DMS 273 treated with DMSO at 0.1 percent for 48 hours (cell line): ENCODE measurements at regions not wholly inside any gene's neighbourhood (a gene's known extent, or its start where the extent isn't known, plus 50 kb on each side); places are given as distances from the start of the nearest gene placed in this dataset.

ENCODE experiments used
- DNase-seq: peaks from one replicate; lab custom pipeline; 2025; lab: John Stamatoyannopoulos, UW

GRCh38 chr22:27662359-27663301 lies 138.9 kb downstream of the MN1 start:
- no peak for DNase-seq

- DNase-seq: no peak
Measured at GRCh38 chr22:27663812-27664211, 137.7 kb downstream of the MN1 start.

DNA sequence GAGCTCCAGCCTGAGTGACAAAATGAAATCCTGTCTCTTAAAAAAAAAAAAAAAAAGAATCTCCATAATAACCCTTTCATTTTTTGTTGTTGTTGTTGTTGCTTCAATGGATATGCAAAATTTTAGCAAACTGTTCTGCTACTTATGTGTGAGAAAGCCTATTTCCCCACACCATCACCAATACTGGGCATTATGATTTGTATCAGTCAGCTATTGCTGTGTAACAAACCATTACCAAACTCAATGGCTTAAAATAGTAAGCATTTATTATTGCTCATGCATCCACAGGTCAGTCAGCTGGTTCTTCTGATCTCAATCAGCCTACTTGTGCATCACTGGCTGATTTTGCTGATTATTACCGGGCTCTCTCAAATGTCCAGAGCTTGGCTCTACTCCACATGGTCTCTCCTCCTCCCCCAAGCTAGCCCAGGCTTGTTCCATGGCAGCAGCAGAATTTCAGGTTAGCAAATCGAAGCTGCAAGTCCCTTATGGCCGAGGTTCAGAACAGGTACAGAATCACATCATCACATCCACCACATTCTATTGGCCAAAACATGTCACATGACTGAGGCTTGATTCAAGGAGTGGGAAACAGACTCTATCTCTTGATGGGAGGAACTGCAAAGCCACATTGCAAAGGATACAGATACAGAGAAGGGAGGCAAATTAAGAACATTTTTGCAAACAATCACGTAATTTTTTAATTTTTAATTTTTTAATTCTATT lies 135.1 kb downstream of the MN1 start:
- DNase-seq: no peak

- DNase-seq: no peak
Measured at GRCh38 chr22:27667121-27667843, 134.3 kb downstream of the MN1 start.

- DNase-seq: peak; percentile 59
Measured at GRCh38 chr22:27668828-27669797, 132.4 kb downstream of the MN1 start.

DNA sequence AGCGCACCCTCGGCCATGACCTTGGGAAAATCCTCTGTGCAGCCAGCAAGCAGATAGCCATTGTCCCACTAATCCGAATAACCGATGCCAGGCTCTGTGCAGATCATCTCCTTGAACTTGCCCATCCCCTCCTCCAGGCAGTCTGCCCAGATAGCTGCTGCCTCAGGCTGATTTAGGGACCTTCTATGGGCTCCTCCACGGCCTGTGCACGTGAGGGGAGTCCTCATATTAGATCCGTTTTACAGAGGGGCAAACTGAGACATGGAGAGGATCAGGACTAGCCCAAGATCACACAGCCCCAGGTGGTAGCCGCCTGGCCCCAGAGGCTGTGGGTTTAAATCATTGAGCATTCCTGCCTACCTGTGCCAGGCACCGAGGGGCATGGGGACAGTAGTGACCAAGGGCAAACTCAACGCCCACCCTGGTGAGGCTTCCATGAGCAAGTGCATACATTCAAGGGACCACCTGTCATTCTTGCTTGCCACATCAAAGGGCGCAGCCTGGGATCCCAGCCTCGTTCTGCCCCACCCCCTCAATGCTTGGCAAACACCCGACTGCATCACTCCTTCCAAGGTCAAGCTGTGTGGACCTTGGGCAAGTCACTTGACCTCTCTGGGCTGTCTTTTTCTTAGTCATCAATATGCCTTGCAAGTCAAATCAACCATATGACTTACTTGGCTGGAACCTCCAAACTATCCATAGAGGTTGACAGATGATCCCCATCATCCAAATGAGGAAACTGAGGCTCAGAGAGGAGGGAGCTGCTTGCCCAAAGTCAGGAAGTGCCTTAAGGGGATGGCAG lies 131.6 kb downstream of the MN1 start:
- DNase-seq: no peak

GRCh38 chr22:27670701-27671412 lies 130.7 kb downstream of the MN1 start:
- DNase-seq: no peak

DNA sequence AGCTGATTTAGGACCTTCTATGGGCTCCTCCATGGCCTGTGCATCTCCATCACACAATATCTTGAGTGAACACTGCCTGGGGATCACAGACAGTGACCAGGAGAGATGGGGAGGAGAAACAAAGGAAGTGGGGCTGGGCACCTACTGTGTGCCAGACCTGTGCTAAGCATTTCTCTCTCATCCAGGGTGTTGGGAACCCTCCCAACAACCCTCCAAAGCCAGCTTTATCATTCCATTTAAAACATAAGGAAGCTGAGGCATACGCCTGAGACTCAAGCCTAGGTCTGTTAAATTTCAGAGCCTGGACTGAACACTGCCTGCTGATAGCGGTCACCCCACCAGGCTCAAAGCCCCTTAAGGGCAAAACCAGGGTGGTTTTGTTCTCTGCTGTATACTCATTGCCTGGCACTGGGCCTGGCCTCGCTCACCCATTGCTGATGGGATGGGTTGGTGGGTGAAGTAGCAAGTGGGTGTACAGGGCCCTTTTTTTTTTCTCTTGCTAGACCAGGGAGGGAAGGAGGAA lies 130.1 kb downstream of the MN1 start:
- DNase-seq: no peak

DNA sequence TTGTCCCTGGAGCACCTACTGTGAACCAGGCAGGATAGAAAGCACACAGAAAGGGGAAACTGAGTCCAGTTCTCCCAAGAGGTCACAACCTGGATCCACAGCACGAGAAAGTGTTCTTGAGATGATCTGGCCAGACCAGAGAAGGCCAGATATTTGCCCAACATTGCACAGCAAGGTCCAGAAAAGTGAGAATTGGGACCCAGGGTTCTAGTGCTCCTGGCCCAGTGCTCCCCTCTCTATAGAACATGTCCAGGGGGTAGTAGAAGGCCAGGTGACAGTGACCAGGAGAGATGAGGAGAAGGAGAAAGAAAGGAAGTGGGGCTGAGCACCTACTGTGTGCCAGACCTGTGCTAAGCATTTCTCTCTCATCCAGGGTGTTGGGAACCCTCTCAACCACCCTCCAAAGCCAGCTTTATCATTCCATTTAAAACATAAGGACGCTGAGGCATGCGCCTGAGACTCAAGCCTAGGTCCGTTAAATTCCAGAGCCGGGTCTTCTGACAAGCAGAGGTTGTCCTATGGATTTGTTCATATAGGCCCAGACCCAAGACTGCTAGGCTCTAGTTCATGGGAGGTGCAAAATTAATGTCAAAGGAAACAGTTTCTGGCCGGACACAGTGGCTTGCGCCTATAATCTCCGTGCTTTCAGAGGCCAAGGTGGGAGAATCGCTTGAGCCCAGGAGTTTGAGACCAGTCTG lies 128.7 kb downstream of the MN1 start:
- no peak for DNase-seq

GRCh38 chr22:27673839-27674238 lies 127.7 kb downstream of the MN1 start:
- DNase-seq: no peak

- no peak for DNase-seq
Measured at GRCh38 chr22:27674261-27674923, 127.2 kb downstream of the MN1 start.

- no peak for DNase-seq
Measured at GRCh38 chr22:27676545-27677213, 124.9 kb downstream of the MN1 start.

DNA sequence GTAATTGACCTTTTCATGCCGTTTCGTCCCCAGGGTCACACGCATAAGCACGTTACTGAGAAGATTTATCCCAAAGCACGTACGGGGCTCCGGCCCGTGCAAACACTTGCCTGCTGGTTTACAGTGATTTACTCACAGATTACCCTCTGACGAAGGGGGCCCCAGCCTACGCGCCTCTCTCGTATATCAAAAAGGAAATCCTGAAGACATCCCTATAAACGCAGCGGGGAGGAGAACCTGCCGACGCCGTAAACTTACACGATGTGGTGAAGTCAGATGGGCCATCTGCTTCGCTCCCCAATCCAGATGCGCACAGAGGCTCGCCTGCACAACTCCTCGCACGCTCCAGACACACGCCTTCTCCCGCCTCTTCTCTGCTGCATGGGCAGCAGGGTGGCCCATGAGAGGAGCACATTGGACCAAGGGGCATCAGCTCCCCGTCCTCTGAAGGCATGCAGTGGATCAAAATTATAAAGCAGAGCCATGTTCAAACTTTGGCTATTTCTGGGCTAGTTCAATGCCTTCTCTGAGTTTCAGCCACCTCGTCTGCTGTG lies 123.6 kb downstream of the MN1 start:
- DNase-seq: no peak

DNA sequence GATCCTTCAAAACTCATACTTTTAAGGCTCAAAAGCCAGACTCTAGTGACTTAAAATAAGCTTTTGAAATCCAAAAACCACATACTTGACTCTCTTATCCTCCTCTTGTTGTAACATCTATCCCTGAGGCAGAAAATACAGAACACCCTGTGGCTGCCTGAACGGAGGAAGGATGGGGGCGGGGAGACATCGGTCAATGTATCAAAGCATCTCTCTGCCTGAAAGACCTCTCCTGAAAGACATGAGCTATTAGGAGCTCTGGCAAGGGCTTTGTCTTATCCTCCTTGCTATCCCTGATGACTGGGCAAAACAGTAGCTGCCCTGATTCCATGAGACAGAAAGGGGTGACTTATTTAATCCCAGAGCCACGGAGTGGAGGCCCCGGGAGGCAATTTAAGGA lies 122.4 kb downstream of the MN1 start:
- no peak for DNase-seq

GRCh38 chr22:27679693-27680488 lies 121.7 kb downstream of the MN1 start:
- DNase-seq: no peak

GRCh38 chr22:27680636-27681035 lies 120.9 kb downstream of the MN1 start:
- DNase-seq: no peak

DNA sequence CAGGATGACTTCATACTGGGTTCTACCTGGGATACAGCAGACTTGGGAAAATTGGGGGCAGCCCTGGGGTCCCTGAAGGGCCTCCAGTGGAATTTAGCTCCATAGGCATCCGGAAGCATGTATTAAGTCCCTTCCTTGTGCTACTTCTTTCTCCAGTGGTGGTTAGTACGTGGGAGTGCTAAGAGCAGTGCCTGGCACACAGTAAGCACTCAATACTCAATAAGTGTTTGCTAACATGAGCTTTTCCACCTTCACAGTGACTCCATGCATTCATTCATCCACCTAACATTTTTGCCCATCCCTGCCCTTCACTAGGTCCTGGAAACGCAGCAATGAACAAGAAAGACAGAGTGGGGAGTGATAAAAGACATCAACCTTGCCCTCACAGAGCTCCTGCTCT lies 120.5 kb downstream of the MN1 start:
- no peak for DNase-seq
